ENCODE measurements at regions not wholly inside any gene's neighbourhood (a gene's known extent, or its start where the extent isn't known, plus 50 kb on each side); places are given as distances from the start of the nearest gene placed in this dataset.

DNA sequence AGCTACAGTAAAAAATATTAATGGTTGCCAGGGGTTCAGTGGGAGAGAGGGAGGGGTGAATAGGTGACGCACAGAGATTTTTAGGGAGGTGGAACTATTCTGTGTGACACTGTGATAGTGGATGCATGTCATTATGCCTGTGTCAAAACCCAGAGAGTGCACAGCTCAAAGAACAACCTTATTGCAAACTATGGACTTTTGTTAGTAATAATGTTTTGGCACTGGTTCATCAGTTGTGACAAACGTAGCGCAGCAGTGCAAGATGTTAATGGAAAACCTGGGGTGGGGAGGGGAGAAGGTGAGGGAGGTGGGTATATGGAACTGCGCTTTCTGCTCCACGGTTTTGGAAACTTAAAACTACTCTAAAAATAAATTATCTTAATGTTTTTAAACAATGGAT is 134.6 kb upstream of the RFC3 start:
- no peak for DNase-seq (ENCODE audit: low spot score)
- CTCF ChIA-PET, result interaction anchor here (0.6 kb wide), 1 partner anchor 1481 kb away, joined by 3 read pairs; no protein-coding TSS in a partner anchor
- TF ChIP-seq, protein P1, sequence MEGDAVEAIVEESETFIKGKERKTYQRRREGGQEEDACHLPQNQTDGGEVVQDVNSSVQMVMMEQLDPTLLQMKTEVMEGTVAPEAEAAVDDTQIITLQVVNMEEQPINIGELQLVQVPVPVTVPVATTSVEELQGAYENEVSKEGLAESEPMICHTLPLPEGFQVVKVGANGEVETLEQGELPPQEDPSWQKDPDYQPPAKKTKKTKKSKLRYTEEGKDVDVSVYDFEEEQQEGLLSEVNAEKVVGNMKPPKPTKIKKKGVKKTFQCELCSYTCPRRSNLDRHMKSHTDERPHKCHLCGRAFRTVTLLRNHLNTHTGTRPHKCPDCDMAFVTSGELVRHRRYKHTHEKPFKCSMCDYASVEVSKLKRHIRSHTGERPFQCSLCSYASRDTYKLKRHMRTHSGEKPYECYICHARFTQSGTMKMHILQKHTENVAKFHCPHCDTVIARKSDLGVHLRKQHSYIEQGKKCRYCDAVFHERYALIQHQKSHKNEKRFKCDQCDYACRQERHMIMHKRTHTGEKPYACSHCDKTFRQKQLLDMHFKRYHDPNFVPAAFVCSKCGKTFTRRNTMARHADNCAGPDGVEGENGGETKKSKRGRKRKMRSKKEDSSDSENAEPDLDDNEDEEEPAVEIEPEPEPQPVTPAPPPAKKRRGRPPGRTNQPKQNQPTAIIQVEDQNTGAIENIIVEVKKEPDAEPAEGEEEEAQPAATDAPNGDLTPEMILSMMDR (conservative IDR thresholded peaks at IDR 0.05; ENCODE audit: low read depth), result no peak
- H3K27ac ChIP-seq, result no peak overlapping the region
- POLR2A ChIA-PET (ENCODE audit: low non-redundant PET), result no interaction called here

DNA sequence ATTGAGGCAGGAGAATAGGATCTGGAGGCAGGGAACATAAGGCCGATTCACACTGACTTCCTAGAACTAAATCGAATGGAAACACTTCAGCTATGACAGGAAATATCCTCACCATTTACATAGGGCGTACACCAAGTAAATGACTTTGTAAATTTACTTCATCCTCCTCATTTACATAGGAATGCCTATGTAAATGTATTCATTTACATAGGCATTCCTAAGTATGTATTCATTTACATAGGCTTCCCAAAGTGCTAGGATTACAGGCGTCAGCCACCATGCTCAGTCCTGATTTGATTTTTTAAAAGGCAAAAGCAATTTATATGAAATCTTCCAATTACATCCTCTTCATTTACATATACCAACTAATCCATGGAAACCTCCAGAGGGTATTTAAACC is 133.1 kb upstream of the RFC3 start:
- ChIA-PET POLR2A (ENCODE audit: low non-redundant PET) (interaction anchor here (0.6 kb wide), 1 partner anchor 323 kb away, joined by 3 read pairs; no protein-coding TSS in a partner anchor), CTCF (no interaction called here)
- H3K27ac ChIP-seq, result no peak overlapping the region
- TF ChIP-seq, protein P1 (conservative IDR thresholded peaks at IDR 0.05; ENCODE audit: low read depth), result no peak
- DNase-seq (ENCODE audit: low spot score), result no peak

DNA sequence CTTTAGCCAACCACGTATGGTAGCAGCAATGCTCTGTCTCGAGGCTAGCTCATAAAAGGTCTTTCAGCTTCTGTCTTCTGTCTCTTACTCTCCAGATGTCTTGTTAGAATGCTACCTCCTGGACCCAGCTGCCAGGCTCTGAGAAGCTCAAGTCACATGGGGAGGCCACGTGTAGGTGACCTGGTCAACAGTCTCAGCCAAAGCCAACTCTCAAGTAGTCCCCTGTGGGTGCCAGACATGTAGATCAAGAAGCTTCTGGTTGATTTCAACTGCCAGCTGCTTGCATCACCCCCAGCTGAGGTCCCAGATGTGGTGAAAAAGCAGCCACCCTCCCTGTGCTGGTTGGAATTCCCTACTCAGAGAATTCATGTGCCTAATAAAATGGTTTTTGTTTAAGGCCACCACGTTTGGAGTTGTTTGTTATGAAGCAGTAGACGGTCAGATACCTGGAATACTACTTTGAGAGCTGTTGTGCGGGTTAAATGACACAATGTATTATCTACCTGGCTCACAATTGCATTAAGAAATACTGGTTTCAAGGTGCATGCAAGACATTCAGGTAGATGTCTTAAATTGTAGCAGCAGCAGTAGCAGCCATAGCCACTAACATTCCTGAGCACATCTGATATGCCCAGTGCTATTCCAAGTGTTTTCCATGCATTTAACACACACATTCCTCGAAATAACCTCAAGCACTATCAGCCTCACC is 131.0 kb upstream of the RFC3 start:
- no peak overlapping the region for H3K27ac ChIP-seq
- DNase-seq (ENCODE audit: low spot score), result no peak
- ChIA-PET POLR2A (ENCODE audit: low non-redundant PET) (no interaction called here), CTCF (interaction anchor here (0.6 kb wide), 1 partner anchor 1419 kb away, joined by 3 read pairs; no protein-coding TSS in a partner anchor)
- TF ChIP-seq, protein P1 (conservative IDR thresholded peaks at IDR 0.05; ENCODE audit: low read depth), result no peak

DNA sequence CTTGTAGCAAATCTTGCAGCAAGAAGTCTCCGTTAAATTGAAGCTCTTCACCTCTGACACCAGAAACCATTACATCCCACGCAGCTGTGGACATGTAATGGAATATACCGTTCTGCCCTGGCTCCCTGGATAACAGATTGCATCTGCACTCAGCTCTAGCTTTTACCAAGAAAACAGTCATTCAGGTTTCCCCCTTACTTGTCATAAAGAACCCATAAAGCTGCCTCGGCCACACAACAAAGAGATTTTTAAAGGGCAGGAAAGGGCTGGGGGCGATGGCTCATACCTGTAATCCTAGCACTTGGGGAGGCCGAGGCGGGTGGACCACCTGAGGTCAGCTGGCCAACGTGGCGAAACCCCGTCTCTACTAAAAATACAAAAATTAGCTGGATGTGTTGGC is 127.6 kb upstream of the RFC3 start:
- ChIA-PET CTCF (interaction anchor here (1.0 kb wide), 1 partner anchor 33 kb away, joined by 3 read pairs; no protein-coding TSS in a partner anchor), POLR2A (ENCODE audit: low non-redundant PET) (no interaction called here)
- TF ChIP-seq, protein P1 (conservative IDR thresholded peaks at IDR 0.05; ENCODE audit: low read depth), result no peak
- no peak for DNase-seq (ENCODE audit: low spot score)
- no peak overlapping the region for H3K27ac ChIP-seq

DNA sequence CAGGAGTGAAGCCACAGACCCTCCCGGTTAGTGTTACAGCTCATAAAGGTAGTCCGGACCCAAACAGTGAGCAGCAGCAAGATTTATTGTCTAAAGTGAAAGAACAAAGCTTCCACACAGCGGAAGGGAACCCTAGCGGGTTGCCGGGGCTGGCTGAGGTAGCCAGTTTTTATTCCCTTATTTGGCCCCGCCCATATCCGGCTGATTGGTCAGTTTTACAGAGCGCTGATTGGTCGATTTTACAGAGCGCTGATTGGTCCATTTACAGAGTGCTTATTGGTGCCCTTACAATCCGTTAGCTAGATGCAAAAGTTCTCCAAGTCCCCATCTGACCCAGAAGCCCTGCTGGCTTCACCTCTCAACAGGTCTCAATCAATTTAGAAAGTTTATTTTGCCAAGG is 126.0 kb upstream of the RFC3 start:
- POLR2A ChIA-PET (ENCODE audit: low non-redundant PET), result no interaction called here
- CTCF ChIA-PET, result no interaction called here
- no peak for DNase-seq (ENCODE audit: low spot score)
- H3K27ac ChIP-seq, result no peak overlapping the region
- TF ChIP-seq, protein P1 (conservative IDR thresholded peaks at IDR 0.05; ENCODE audit: low read depth), result no peak

DNA sequence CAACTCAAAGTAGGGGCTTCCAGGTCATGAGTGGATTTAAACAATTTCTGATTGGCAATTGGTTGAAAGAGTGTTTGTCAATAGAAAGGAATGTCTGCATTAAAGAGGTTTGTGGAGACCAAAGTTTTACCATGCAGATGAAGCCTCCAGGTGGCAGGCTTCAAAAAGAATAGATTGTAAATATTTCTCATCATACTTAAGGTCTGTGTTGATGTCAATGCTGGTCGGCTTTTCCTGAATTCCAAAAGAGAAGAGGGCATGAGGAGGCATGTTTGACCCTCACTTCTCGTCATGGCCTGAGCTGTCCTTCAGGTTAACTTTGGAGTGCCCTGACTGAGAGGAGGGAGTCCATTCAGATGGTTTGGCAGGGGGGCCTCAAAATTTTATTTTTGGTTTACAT is 125.4 kb upstream of the RFC3 start:
- ChIA-PET CTCF (interaction anchor here (0.6 to 1.7 kb wide), 2 partner anchors 42 to 148 kb away, joined by 3 to 5 read pairs; no protein-coding TSS in a partner anchor), POLR2A (ENCODE audit: low non-redundant PET) (no interaction called here)
- TF ChIP-seq, protein P1 (conservative IDR thresholded peaks at IDR 0.05; ENCODE audit: low read depth), result no peak
- DNase-seq (ENCODE audit: low spot score), result no peak
- no peak overlapping the region for H3K27ac ChIP-seq
